ENCODE measurements at regions not wholly inside any gene's neighbourhood (a gene's known extent, or its start where the extent isn't known, plus 50 kb on each side); places are given as distances from the start of the nearest gene placed in this dataset.
"Not testable (repeated sequence)": the region's sequence is repeated elsewhere in the genome, so short reads cannot be mapped to it uniquely, and the experiment has no call there.

- no peak for FAIRE-seq
- no peak overlapping the region for H3K4me3 ChIP-seq (ENCODE audit: low read depth in 1 of 3, low read length in 3 of 3)
- WGBS, 3 donors, result 71 to 86% (median 85%) methylated on average over 5 of the region's 5 CpGs
- H3K27me3 ChIP-seq (ENCODE audit: control insufficient read depth in 3 of 3, insufficient read depth in 3 of 3, low read length in 3 of 3), result no peaks in the 10 kb centered on the region
- peaks cover 0 to 24% of the 10 kb centered on the region in 2 donors for H3K9me3 ChIP-seq (ENCODE audit: control insufficient read depth in 2 of 2, insufficient read depth in 1 of 2, low read depth in 1 of 2, low read length in 1 of 2)
- no peaks in the 10 kb centered on the region for H3K4me1 ChIP-seq (ENCODE audit: control insufficient read depth in 3 of 3, insufficient read depth in 2 of 3, low read depth in 1 of 3, low read length in 2 of 3)
- DNase-seq, result no peak
- peaks cover 0 to 3% (median 0%) of the 10 kb centered on the region in 3 donors for H3K36me3 ChIP-seq (ENCODE audit: control insufficient read depth in 3 of 3, insufficient read depth in 2 of 3, low read depth in 1 of 3, low read length in 3 of 3)
- no peak overlapping the region for H3K27ac ChIP-seq (ENCODE audit: low read depth in 1 of 3, low read length in 2 of 3)
These were observed 81.3 kb upstream of the TMEM178A start for GRCh38 chr2:39584283-39584965.

GRCh38 chr2:39585531-39585930, 80.2 kb upstream of the TMEM178A start:
- H3K4me1 ChIP-seq (ENCODE audit: control insufficient read depth in 3 of 3, insufficient read depth in 2 of 3, low read depth in 1 of 3, low read length in 2 of 3); H3K36me3 ChIP-seq (ENCODE audit: control insufficient read depth in 3 of 3, insufficient read depth in 2 of 3, low read depth in 1 of 3, low read length in 3 of 3); FAIRE-seq; H3K27me3 ChIP-seq (ENCODE audit: control insufficient read depth in 3 of 3, insufficient read depth in 3 of 3, low read length in 3 of 3); H3K4me3 ChIP-seq (ENCODE audit: low read depth in 1 of 3, low read length in 3 of 3); DNase-seq; H3K27ac ChIP-seq (ENCODE audit: low read depth in 1 of 3, low read length in 2 of 3): not testable (repeated sequence)
- H3K9me3 ChIP-seq (ENCODE audit: control insufficient read depth in 2 of 2, insufficient read depth in 1 of 2, low read depth in 1 of 2, low read length in 1 of 2), result peaks cover 0 to 20% of the 10 kb centered on the region in 2 donors
- WGBS, 3 donors, result 96 to 98% (median 97%) methylated on average over 14 to 20 of the region's 20 CpGs

GRCh38 chr2:39587168-39587567, 78.5 kb upstream of the TMEM178A start:
- Histone ChIP-seq H3K9me3 (ENCODE audit: control insufficient read depth in 2 of 2, insufficient read depth in 1 of 2, low read depth in 1 of 2, low read length in 1 of 2) (peaks cover 0 to 11% of the 10 kb centered on the region in 2 donors), H3K4me1 (ENCODE audit: control insufficient read depth in 3 of 3, insufficient read depth in 2 of 3, low read depth in 1 of 3, low read length in 2 of 3) (no peaks in the 10 kb centered on the region), H3K27me3 (ENCODE audit: control insufficient read depth in 3 of 3, insufficient read depth in 3 of 3, low read length in 3 of 3) (no peaks in the 10 kb centered on the region), H3K36me3 (ENCODE audit: control insufficient read depth in 3 of 3, insufficient read depth in 2 of 3, low read depth in 1 of 3, low read length in 3 of 3) (peaks cover 0 to 3% (median 0%) of the 10 kb centered on the region in 3 donors), H3K27ac (ENCODE audit: low read depth in 1 of 3, low read length in 2 of 3) (no peak overlapping the region), H3K4me3 (ENCODE audit: low read depth in 1 of 3, low read length in 3 of 3) (no peak overlapping the region)
- 89 to 96% (median 92%) methylated on average over 3 of the region's 3 CpGs for WGBS, 3 donors
- FAIRE-seq, result no peak
- no peak for DNase-seq

- H3K9me3 ChIP-seq (ENCODE audit: control insufficient read depth in 2 of 2, insufficient read depth in 1 of 2, low read depth in 1 of 2, low read length in 1 of 2), result peaks cover 0 to 11% of the 10 kb centered on the region in 2 donors
- no peak overlapping the region for H3K27ac ChIP-seq (ENCODE audit: low read depth in 1 of 3, low read length in 2 of 3)
- H3K4me1 ChIP-seq (ENCODE audit: control insufficient read depth in 3 of 3, insufficient read depth in 2 of 3, low read depth in 1 of 3, low read length in 2 of 3), result no peaks in the 10 kb centered on the region
- DNase-seq (no peak), FAIRE-seq (no peak)
- peaks cover 0 to 3% (median 0%) of the 10 kb centered on the region in 3 donors for H3K36me3 ChIP-seq (ENCODE audit: control insufficient read depth in 3 of 3, insufficient read depth in 2 of 3, low read depth in 1 of 3, low read length in 3 of 3)
- H3K4me3 ChIP-seq (ENCODE audit: low read depth in 1 of 3, low read length in 3 of 3), result no peak overlapping the region
- 63 to 86% (median 74%) methylated on average over 1 of the region's 1 CpG for WGBS, 3 donors
- H3K27me3 ChIP-seq (ENCODE audit: control insufficient read depth in 3 of 3, insufficient read depth in 3 of 3, low read length in 3 of 3), result no peaks in the 10 kb centered on the region
These were observed 78.1 kb upstream of the TMEM178A start for GRCh38 chr2:39587641-39588040.

GRCh38 chr2:39593439-39594393, 72.0 kb upstream of the TMEM178A start:
- DNase-seq (peak; percentile 22 to 32), FAIRE-seq (no peak)
- H3K4me1 ChIP-seq (ENCODE audit: control insufficient read depth in 3 of 3, insufficient read depth in 2 of 3, low read depth in 1 of 3, low read length in 2 of 3), result no peaks in the 10 kb centered on the region
- no peak overlapping the region for H3K27ac ChIP-seq (ENCODE audit: low read depth in 1 of 3, low read length in 2 of 3)
- no peaks in the 10 kb centered on the region for H3K27me3 ChIP-seq (ENCODE audit: control insufficient read depth in 3 of 3, insufficient read depth in 3 of 3, low read length in 3 of 3)
- WGBS, 3 donors, result 67 to 77% (median 73%) methylated on average over 9 of the region's 9 CpGs
- H3K9me3 ChIP-seq (ENCODE audit: control insufficient read depth in 2 of 2, insufficient read depth in 1 of 2, low read depth in 1 of 2, low read length in 1 of 2), result no peaks in the 10 kb centered on the region
- no peaks in the 10 kb centered on the region for H3K36me3 ChIP-seq (ENCODE audit: control insufficient read depth in 3 of 3, insufficient read depth in 2 of 3, low read depth in 1 of 3, low read length in 3 of 3)
- H3K4me3 ChIP-seq (ENCODE audit: low read depth in 1 of 3, low read length in 3 of 3), result no peak overlapping the region

GRCh38 chr2:39595116-39595515, 70.6 kb upstream of the TMEM178A start:
- H3K36me3 ChIP-seq (ENCODE audit: control insufficient read depth in 3 of 3, insufficient read depth in 2 of 3, low read depth in 1 of 3, low read length in 3 of 3), result no peaks in the 10 kb centered on the region
- WGBS, 3 donors, result 60 to 87% (median 85%) methylated on average over 1 of the region's 1 CpG
- no peak overlapping the region for H3K27ac ChIP-seq (ENCODE audit: low read depth in 1 of 3, low read length in 2 of 3)
- no peak for FAIRE-seq
- H3K4me1 ChIP-seq (ENCODE audit: control insufficient read depth in 3 of 3, insufficient read depth in 2 of 3, low read depth in 1 of 3, low read length in 2 of 3), result no peaks in the 10 kb centered on the region
- no peaks in the 10 kb centered on the region for H3K9me3 ChIP-seq (ENCODE audit: control insufficient read depth in 2 of 2, insufficient read depth in 1 of 2, low read depth in 1 of 2, low read length in 1 of 2)
- no peak for DNase-seq
- H3K4me3 ChIP-seq (ENCODE audit: low read depth in 1 of 3, low read length in 3 of 3), result no peak overlapping the region
- no peaks in the 10 kb centered on the region for H3K27me3 ChIP-seq (ENCODE audit: control insufficient read depth in 3 of 3, insufficient read depth in 3 of 3, low read length in 3 of 3)

- no peaks in the 10 kb centered on the region for H3K4me1 ChIP-seq (ENCODE audit: control insufficient read depth in 3 of 3, insufficient read depth in 2 of 3, low read depth in 1 of 3, low read length in 2 of 3)
- FAIRE-seq (no peak), DNase-seq (no peak)
- no peaks in the 10 kb centered on the region for H3K27me3 ChIP-seq (ENCODE audit: control insufficient read depth in 3 of 3, insufficient read depth in 3 of 3, low read length in 3 of 3)
- H3K4me3 ChIP-seq (ENCODE audit: low read depth in 1 of 3, low read length in 3 of 3), result no peak overlapping the region
- 87 to 95% (median 92%) methylated on average over 3 of the region's 3 CpGs for WGBS, 3 donors
- H3K27ac ChIP-seq (ENCODE audit: low read depth in 1 of 3, low read length in 2 of 3), result no peak overlapping the region
- H3K36me3 ChIP-seq (ENCODE audit: control insufficient read depth in 3 of 3, insufficient read depth in 2 of 3, low read depth in 1 of 3, low read length in 3 of 3), result no peaks in the 10 kb centered on the region
- H3K9me3 ChIP-seq (ENCODE audit: control insufficient read depth in 2 of 2, insufficient read depth in 1 of 2, low read depth in 1 of 2, low read length in 1 of 2), result no peaks in the 10 kb centered on the region
These were observed 68.4 kb upstream of the TMEM178A start for GRCh38 chr2:39597314-39597713.

GRCh38 chr2:39602616-39603015, 63.1 kb upstream of the TMEM178A start:
- FAIRE-seq (no peak), DNase-seq (no peak)
- no peaks in the 10 kb centered on the region for H3K9me3 ChIP-seq (ENCODE audit: control insufficient read depth in 2 of 2, insufficient read depth in 1 of 2, low read depth in 1 of 2, low read length in 1 of 2)
- 88 to 96% (median 94%) methylated on average over 1 of the region's 1 CpG for WGBS, 3 donors
- H3K27ac ChIP-seq (ENCODE audit: low read depth in 1 of 3, low read length in 2 of 3), result no peak overlapping the region
- H3K4me3 ChIP-seq (ENCODE audit: low read depth in 1 of 3, low read length in 3 of 3), result no peak overlapping the region
- H3K27me3 ChIP-seq (ENCODE audit: control insufficient read depth in 3 of 3, insufficient read depth in 3 of 3, low read length in 3 of 3), result no peaks in the 10 kb centered on the region
- H3K4me1 ChIP-seq (ENCODE audit: control insufficient read depth in 3 of 3, insufficient read depth in 2 of 3, low read depth in 1 of 3, low read length in 2 of 3), result no peaks in the 10 kb centered on the region
- H3K36me3 ChIP-seq (ENCODE audit: control insufficient read depth in 3 of 3, insufficient read depth in 2 of 3, low read depth in 1 of 3, low read length in 3 of 3), result no peaks in the 10 kb centered on the region

All from small intestine (tissue), 7 donors.